Stomach (tissue), 8 donors: ENCODE measurements at regions not wholly inside any gene's neighbourhood (a gene's known extent, or its start where the extent isn't known, plus 50 kb on each side); places are given as distances from the start of the nearest gene placed in this dataset.

Experiments used
- DNase-seq, 2 donors: peaks; one replicate each; pipeline versions ENCODE4 v3.0.0 to v3.0.0-alpha.2; 2013 to 2019
- H3K27ac ChIP-seq, 5 donors: fragments of 200-600 bp in 4 of 5; sonication (generic) in 4 of 5; one replicate each; pipeline ENCODE4 v1.5.1; 2013 to 2019; ENCODE audit warnings: mild to moderate bottlenecking in 1 of 5, moderate library complexity in 1 of 5
- H3K27me3 ChIP-seq, 3 donors: fragments of 200-600 bp; sonication (generic); one replicate each; pipeline ENCODE4 v1.5.1; 2017 to 2019; ENCODE audit warnings: mixed run types in 1 of 3
- H3K36me3 ChIP-seq, 4 donors: fragments of 200-600 bp; sonication (generic); 1 replicate in 3 of 4; 2 replicates in 1 of 4; pipeline ENCODE4 v1.5.1; 2016 to 2019
- H3K4me1 ChIP-seq, 4 donors: fragments of 200-600 bp; sonication (generic); one replicate each; pipeline ENCODE4 v1.5.1; 2016 to 2019
- H3K4me3 ChIP-seq, 4 donors: fragments of 200-600 bp; sonication (generic) in 3 of 4; one replicate each; pipeline ENCODE4 v1.5.1; 2016 to 2019; ENCODE audit warnings: mild to moderate bottlenecking in 1 of 4
- H3K9me3 ChIP-seq, 4 donors: fragments of 200-600 bp; sonication (generic); one replicate each; pipeline ENCODE4 v1.5.1; 2016 to 2019
- EP300 ChIP-seq: sonication (generic); formaldehyde crosslinking; IDR thresholded peaks from one replicate; pipeline ENCODE4 v1.6.1; 2017; ENCODE audit warnings: antibody characterized with exemption
- POLR2A ChIP-seq, 4 donors: fragments of 450-650 bp; IDR thresholded peaks; one replicate each; pipeline ENCODE4 v1.6.1; 2016; ENCODE audit warnings: antibody characterized with exemption in 4 of 4, control low read depth in 2 of 4, mild to moderate bottlenecking in 1 of 4, moderate library complexity in 1 of 4
- POLR2AphosphoS5 ChIP-seq, 3 donors: sonication (generic); formaldehyde crosslinking; IDR thresholded peaks; one replicate each; pipeline ENCODE4 v1.6.1; 2016; ENCODE audit warnings: antibody characterized with exemption in 3 of 3
- WGBS, 5 donors: extraction: QIAGEN DNeasy Blood & Tissue Kit in 3 of 5; methylation state at CpG; one replicate each; pipeline versions ENCODE4 v1.1.5 to v1.1.7; 2013 to 2018; 5-methylcytosine and 5-hydroxymethylcytosine counted together
- intact Hi-C: fragments of 100-400 bp; cut with DNase I; formaldehyde crosslinking; loops from one replicate; pipeline ENCODE4 v1.15.1; 2023; ENCODE audit warnings: low total_unique reads
- TF ChIP-seq, protein P1 (sequence below), 7 experiments: fragments of 450-650 bp in 4 of 7; fragments of 200-600 bp in 3 of 7; sonication (generic) in 3 of 7; IDR thresholded peaks; one replicate each; pipeline ENCODE4 v1.5.1; 2016 to 2019; ENCODE audit warnings: antibody characterized with exemption in 7 of 7, control low read depth in 2 of 7, mild to moderate bottlenecking in 1 of 7
- donor health status: healthy with polysubstance abuse.
- donor health status: Bipolar disorder and iron deficiency.
- donor health status: healthy.

DNA sequence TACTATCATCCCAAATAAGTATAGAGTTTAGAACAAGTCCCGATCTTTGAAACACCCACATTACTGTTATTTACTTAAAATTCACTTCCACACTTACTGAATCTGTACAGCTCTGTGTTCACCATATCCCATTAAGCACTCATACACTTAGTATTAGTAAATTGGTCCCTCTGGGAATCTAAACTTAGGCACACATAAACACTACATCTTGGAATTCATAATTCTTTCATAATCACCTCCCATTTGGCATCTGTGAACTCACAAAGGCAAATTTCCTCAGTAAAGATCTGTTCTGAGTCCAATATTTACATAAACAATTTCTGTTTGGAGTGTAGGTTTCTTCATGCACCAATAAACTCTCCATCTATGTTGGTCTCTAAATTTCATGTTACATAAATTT lies 52.6 kb upstream of the PPARGC1A start:
- 59 to 83% (median 81%) methylated on average over 1 of the region's 1 CpG for WGBS, 5 donors
- peaks cover 0 to 17% (median 8%) of the 10 kb centered on the region in 4 donors for H3K4me1 ChIP-seq
- no peak for DNase-seq
- H3K27me3 ChIP-seq: no peaks in the 10 kb centered on the region
- H3K4me3 ChIP-seq: no peak overlapping the region
- no peaks in the 10 kb centered on the region for H3K9me3 ChIP-seq
- H3K36me3 ChIP-seq: no peaks in the 10 kb centered on the region
- TF ChIP-seq POLR2AphosphoS5 (IDR thresholded peaks at IDR 0.05) (no peak), POLR2A (IDR thresholded peaks at IDR 0.05) (no peak), EP300 (no peak)
- TF ChIP-seq, protein P1, sequence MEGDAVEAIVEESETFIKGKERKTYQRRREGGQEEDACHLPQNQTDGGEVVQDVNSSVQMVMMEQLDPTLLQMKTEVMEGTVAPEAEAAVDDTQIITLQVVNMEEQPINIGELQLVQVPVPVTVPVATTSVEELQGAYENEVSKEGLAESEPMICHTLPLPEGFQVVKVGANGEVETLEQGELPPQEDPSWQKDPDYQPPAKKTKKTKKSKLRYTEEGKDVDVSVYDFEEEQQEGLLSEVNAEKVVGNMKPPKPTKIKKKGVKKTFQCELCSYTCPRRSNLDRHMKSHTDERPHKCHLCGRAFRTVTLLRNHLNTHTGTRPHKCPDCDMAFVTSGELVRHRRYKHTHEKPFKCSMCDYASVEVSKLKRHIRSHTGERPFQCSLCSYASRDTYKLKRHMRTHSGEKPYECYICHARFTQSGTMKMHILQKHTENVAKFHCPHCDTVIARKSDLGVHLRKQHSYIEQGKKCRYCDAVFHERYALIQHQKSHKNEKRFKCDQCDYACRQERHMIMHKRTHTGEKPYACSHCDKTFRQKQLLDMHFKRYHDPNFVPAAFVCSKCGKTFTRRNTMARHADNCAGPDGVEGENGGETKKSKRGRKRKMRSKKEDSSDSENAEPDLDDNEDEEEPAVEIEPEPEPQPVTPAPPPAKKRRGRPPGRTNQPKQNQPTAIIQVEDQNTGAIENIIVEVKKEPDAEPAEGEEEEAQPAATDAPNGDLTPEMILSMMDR (IDR thresholded peaks at IDR 0.05): no peak
- intact Hi-C loops: no loop called here
- H3K27ac ChIP-seq: no peak overlapping the region
